K562 (cell line): ENCODE measurements at regions not wholly inside any gene's neighbourhood (a gene's known extent, or its start where the extent isn't known, plus 50 kb on each side); places are given as distances from the start of the nearest gene placed in this dataset.

ENCODE experiments used
- ATAC-seq: fragments of 200-7000 bp; cut with Tn5 transposase; 3 replicates; pipeline ENCODE4 v1.9.1; 2020; ENCODE audit warnings: moderate library complexity
- BruUV-seq: library from RNA; stranded (reverse); fragments of 400-500 nt; replicated peaks from 2 replicates; lab custom pipeline; 2021; lab: Mats Ljungman, UMichigan
- CTCF ChIA-PET: fragments of 300-600 bp; formaldehyde crosslinking; extraction: SDS; loops from one replicate; lab custom pipeline; 2021; ENCODE audit warnings: low intra/inter-chr PET ratio; lab: Yijun Ruan, JAX
- POLR2A ChIA-PET: fragments of 300-600, 350-650 bp; sonication (Branson Sonifier 250); formaldehyde crosslinking; extraction: SDS; loops from one replicate; lab custom pipeline; 2021; ENCODE audit warnings: antibody characterized with exemption, inconsistent platforms; lab: Yijun Ruan, JAX
- DNase-seq, 4 experiments: peaks; one replicate each; pipeline versions ENCODE4 v3.0.0 to v3.0.0-alpha.2; 2011 to 2018; ENCODE audit warnings: low spot score in 3 of 4, mixed read lengths in 3 of 4; ENCODE audit errors: extremely low read depth in 1 of 4
- FAIRE-seq: peaks from 2 replicates; lab custom pipeline; 2011; peaks lifted over from hg19 to GRCh38; lab: Jason Lieb, UNC
- H2AFZ ChIP-seq: 2 replicates; pipeline ENCODE4 v1.6.0; 2011; ENCODE audit warnings: low read depth, low read length, control low read depth, inconsistent platforms
- H3K27ac ChIP-seq: fragments of 200-600 bp; 3 replicates; pipeline ENCODE4 v1.8.0; 2011; ENCODE audit warnings: low read depth, mild to moderate bottlenecking, control low read depth, inconsistent platforms, low read length, moderate library complexity, mixed read lengths; ENCODE audit errors: extremely low read depth
- H3K27me3 ChIP-seq, 2 experiments: fragments of 300-600 bp in 1 of 2; 2 replicates in 1 of 2; 3 replicates in 1 of 2; pipeline versions ENCODE4 v1.6.0 to v1.8.0; 2011; ENCODE audit warnings: inconsistent platforms in 2 of 2, low read length in 2 of 2, mild to moderate bottlenecking in 1 of 2, mixed read lengths in 1 of 2, moderate library complexity in 1 of 2; ENCODE audit not compliant: control insufficient read depth in 2 of 2, insufficient read depth in 2 of 2
- H3K36me3 ChIP-seq: fragments of 300-600 bp; 3 replicates; pipeline ENCODE4 v1.8.0; 2011; ENCODE audit warnings: mild to moderate bottlenecking, low read length, inconsistent platforms; ENCODE audit not compliant: control insufficient read depth, insufficient read depth
- H3K4me1 ChIP-seq, 2 experiments: fragments of 200-600 bp in 1 of 2; replicated peaks in 1 of 2; 2 replicates in 1 of 2; 3 replicates in 1 of 2; pipeline versions ENCODE4 v1.5.1 to v1.8.0; 2011; ENCODE audit warnings: inconsistent platforms in 2 of 2, low read length in 2 of 2, mild to moderate bottlenecking in 1 of 2, mixed read lengths in 1 of 2, moderate library complexity in 1 of 2; ENCODE audit not compliant: control insufficient read depth in 2 of 2, insufficient read depth in 2 of 2
- H3K4me2 ChIP-seq: 2 replicates; pipeline ENCODE4 v1.6.1; 2011; ENCODE audit warnings: low read length, control low read depth, inconsistent platforms, mixed read lengths; ENCODE audit not compliant: insufficient read depth
- H3K4me3 ChIP-seq: fragments of 200-600 bp; sonication (generic), shearing (Covaris generic); 2 replicates; pipeline ENCODE4 v1.5.1; 2016; ENCODE audit warnings: control low read depth, inconsistent platforms
- H3K79me2 ChIP-seq: fragments of 200-600 bp; 3 replicates; pipeline ENCODE4 v1.8.0; 2011; ENCODE audit warnings: low read length, inconsistent platforms; ENCODE audit not compliant: control insufficient read depth, insufficient read depth
- H3K9ac ChIP-seq, 2 experiments: 2 replicates each; pipeline versions ENCODE4 v1.6.0 to v1.6.1; 2011; ENCODE audit warnings: low read depth in 2 of 2, low read length in 2 of 2, control low read depth in 1 of 2, inconsistent platforms in 1 of 2, mild to moderate bottlenecking in 1 of 2, mixed read lengths in 1 of 2; ENCODE audit not compliant: insufficient read depth in 1 of 2
- H3K9me1 ChIP-seq: one replicate; pipeline ENCODE4 v1.6.0; 2011; ENCODE audit warnings: inconsistent platforms, mild to moderate bottlenecking, low read length, moderate library complexity; ENCODE audit not compliant: control insufficient read depth, insufficient read depth
- H3K9me3 ChIP-seq: replicated peaks from 2 replicates; pipeline ENCODE4 v1.5.1; 2011; ENCODE audit warnings: low read depth, low read length, inconsistent platforms; ENCODE audit not compliant: control insufficient read depth, insufficient read depth
- H4K20me1 ChIP-seq: replicated peaks from 2 replicates; pipeline ENCODE4 v1.6.1; 2011; ENCODE audit warnings: low read length, inconsistent platforms, mixed read lengths; ENCODE audit not compliant: control insufficient read depth, insufficient read depth
- DNMT1 ChIP-seq: fragments of 450-650 bp; IDR thresholded peaks from 2 replicates; pipeline ENCODE4 v1.6.1; 2016; ENCODE audit warnings: antibody characterized with exemption, mild to moderate bottlenecking
- ESRRA ChIP-seq: fragments of 450-650 bp; IDR thresholded peaks from 2 replicates; pipeline ENCODE4 v1.6.1; 2014; ENCODE audit warnings: low read depth, mild to moderate bottlenecking, moderate library complexity, borderline replicate concordance
- HSF4 ChIP-seq: fragments of 250-450 bp; sonication (Bioruptor Pico); IDR thresholded peaks from 2 replicates; pipeline ENCODE4 v2.1.2; 2022; ENCODE audit warnings: mild to moderate bottlenecking, moderate library complexity, borderline replicate concordance
- KDM4B ChIP-seq, 2 experiments: fragments of 450-650 bp in 1 of 2; sonication (generic) in 1 of 2; IDR thresholded peaks; 2 replicates each; pipeline ENCODE4 v1.6.1; 2016 to 2017; ENCODE audit warnings: borderline replicate concordance in 2 of 2, antibody characterized with exemption in 1 of 2, low read depth in 1 of 2, mild to moderate bottlenecking in 1 of 2
- NR2C2 ChIP-seq, 2 experiments: fragments of 200-800 bp in 1 of 2; sonication (Bioruptor generic) in 1 of 2; sonication (generic) in 1 of 2; formaldehyde crosslinking in 1 of 2; IDR thresholded peaks; 2 replicates each; pipeline versions ENCODE4 v1.6.1 to v1.8.0; 2016 to 2022; ENCODE audit warnings: mild to moderate bottlenecking in 1 of 2, missing compliant biosample characterization in 1 of 2, missing genetic modification characterization in 1 of 2, missing genetic modification reagents in 1 of 2
- SMARCA5 ChIP-seq: fragments of 450-650 bp; IDR thresholded peaks from 2 replicates; pipeline ENCODE4 v1.6.1; 2016
- TAL1 ChIP-seq: fragments of 450-650 bp; IDR thresholded peaks from 2 replicates; pipeline ENCODE4 v1.6.1; 2016; ENCODE audit warnings: mild to moderate bottlenecking
- YBX1 ChIP-seq: fragments of 450-650 bp; IDR thresholded peaks from 2 replicates; pipeline ENCODE4 v1.7.1; 2016; ENCODE audit warnings: mild to moderate bottlenecking
- ZKSCAN1 ChIP-seq: fragments of 150-350 bp; IDR thresholded peaks from 2 replicates; pipeline ENCODE4 v1.6.1; 2016; ENCODE audit warnings: low read depth, low read length
- ZNF699 ChIP-seq: fragments of 250-450 bp; sonication (Bioruptor Pico); IDR thresholded peaks from 2 replicates; pipeline ENCODE4 v1.8.0; 2021; ENCODE audit warnings: mild to moderate bottlenecking, moderate library complexity; ENCODE audit not compliant: insufficient replicate concordance
- WGBS: fragments of 100-300 bp; shearing (Covaris generic); methylation state at CpG from one replicate; pipeline ENCODE4 v1.1.6; 2016; ENCODE audit warnings: low coverage, mixed read lengths; ENCODE audit not compliant: insufficient coverage; ENCODE audit errors: missing lambda C conversion rate; 5-methylcytosine and 5-hydroxymethylcytosine counted together
- in situ Hi-C: fragments of 300-500 bp; cut with MboI; formaldehyde crosslinking; loops from 4 replicates; pipeline ENCODE4 v1.15.0; 2018; ENCODE audit warnings: inconsistent platforms, mixed read lengths
- intact Hi-C: fragments of 100-400 bp; cut with micrococcal nuclease; formaldehyde crosslinking; loops from 2 replicates; pipeline ENCODE4 v1.14.2; 2022
- TF ChIP-seq, protein P1 (sequence below): fragments of 250-450 bp; sonication (Bioruptor Pico); IDR thresholded peaks from 2 replicates; pipeline ENCODE4 v1.9.0; 2021; ENCODE audit warnings: mild to moderate bottlenecking
- TF ChIP-seq, protein P2 (sequence below): fragments of 450-650 bp; IDR thresholded peaks from 2 replicates; pipeline ENCODE4 v1.6.1; 2017; ENCODE audit warnings: mild to moderate bottlenecking, moderate library complexity

DNA sequence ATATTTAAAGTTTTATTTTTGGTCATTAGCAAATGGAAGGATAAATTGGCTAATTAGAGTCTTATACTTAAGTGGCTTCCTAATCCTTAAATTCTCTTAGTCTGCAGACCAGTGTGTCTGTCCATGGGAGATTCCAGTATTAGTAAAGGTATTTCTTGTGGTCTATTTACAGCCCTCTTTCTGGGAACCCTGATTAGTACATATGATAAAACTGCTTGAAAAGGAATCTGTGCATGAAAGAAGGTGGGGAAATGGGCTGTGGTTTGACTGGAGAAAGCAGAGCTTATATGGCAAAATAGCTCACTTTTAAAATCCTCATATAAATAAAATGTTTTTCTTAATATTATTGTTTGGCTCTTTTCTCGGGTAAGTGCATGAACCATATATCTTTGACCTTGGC, 124.5 kb upstream of the RHOBTB1 start:
- FAIRE-seq (no peak), DNase-seq (no peak), ATAC-seq (no peak)
- Histone ChIP-seq H3K9ac (no peak overlapping the region), H3K27ac (no peak overlapping the region), H3K4me1 (no peaks in the 10 kb centered on the region), H4K20me1 (no peaks in the 10 kb centered on the region), H3K27me3 (no peaks in the 10 kb centered on the region; a peak in 1 of 5 replicates), H3K4me3 (no peak overlapping the region), H3K79me2 (no peaks in the 10 kb centered on the region), H3K4me2 (no peak overlapping the region), H3K36me3 (no peaks in the 10 kb centered on the region), H2AFZ (no peak overlapping the region), H3K9me3 (no peaks in the 10 kb centered on the region), H3K9me1 (no peaks in the 10 kb centered on the region)
- intact Hi-C loops (no loop called here), in situ Hi-C loops (no loop called here)
- TF ChIP-seq TAL1, result no peak
- no peak for TF ChIP-seq NR2C2 (CRISPR knock-in tag; IDR thresholded peaks at IDR 0.05)
- peak; percentile 28; the same call in 1 of the 2 replicates for TF ChIP-seq NR2C2 (tag; IDR thresholded peaks at IDR 0.05)
- POLR2A ChIA-PET, result no interaction called here
- no TSS peak for BruUV-seq
- 0% methylated on average over 1 of the region's 1 CpG for WGBS
- CTCF ChIA-PET, result no interaction called here

DNA sequence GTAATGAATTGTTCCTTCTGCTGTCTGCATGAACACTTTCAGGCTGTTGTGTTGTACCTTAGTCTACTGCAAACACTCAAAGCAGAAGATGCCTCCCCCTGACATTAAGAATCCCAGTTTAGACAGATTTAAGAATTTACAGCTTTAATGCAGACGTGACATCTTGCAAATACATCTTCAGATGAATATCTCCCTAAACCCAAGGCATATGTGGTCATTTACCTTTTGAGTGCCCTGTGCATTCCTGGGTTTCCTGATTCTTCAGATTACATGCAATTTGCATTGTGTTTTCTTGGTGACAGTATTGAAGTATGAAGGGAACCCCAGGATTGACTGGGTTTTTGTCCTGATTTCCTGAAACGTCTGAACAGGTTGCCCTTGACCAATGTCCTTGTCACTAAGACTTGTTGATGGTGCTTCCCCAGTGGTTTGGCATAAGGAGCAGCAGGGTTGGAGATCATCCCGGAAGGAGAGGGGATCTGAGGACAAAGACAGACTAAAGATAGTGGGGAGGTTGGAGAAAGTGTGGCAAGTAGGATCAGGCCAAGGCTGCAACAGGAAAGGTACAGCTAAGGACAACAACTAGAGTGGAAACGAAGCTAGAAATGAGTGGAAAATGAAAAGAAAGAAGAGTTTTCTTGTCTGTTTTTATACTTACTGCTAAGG, 123.8 kb upstream of the RHOBTB1 start:
- no peaks in the 10 kb centered on the region for H3K9me3 ChIP-seq
- no peaks in the 10 kb centered on the region; a peak in 1 of 5 replicates for H3K27me3 ChIP-seq
- BruUV-seq, result no TSS peak
- ATAC-seq (no peak), DNase-seq (no peak)
- CTCF ChIA-PET, result no interaction called here
- no peak overlapping the region for H3K4me2 ChIP-seq
- no peak overlapping the region for H3K27ac ChIP-seq
- H3K9ac ChIP-seq, result no peak overlapping the region
- POLR2A ChIA-PET, result interaction anchor here (0.9 kb wide), 1 partner anchor 10 kb away, joined by 3 read pairs; no protein-coding TSS in a partner anchor
- H4K20me1 ChIP-seq, result no peaks in the 10 kb centered on the region
- in situ Hi-C loops, result no loop called here
- H3K79me2 ChIP-seq, result no peaks in the 10 kb centered on the region
- no peak overlapping the region for H2AFZ ChIP-seq
- TF ChIP-seq SMARCA5 (no peak), KDM4B (IDR thresholded peaks at IDR 0.05; ENCODE audit: borderline replicate concordance in 2 of 2, low read depth in 1 of 2) (no peak), YBX1 (no peak), HSF4 (CRISPR knock-in tag) (no peak), ZNF699 (CRISPR knock-in tag) (no peak), ESRRA (no peak), DNMT1 (no peak), ZKSCAN1 (no peak)
- TF ChIP-seq, protein P1, sequence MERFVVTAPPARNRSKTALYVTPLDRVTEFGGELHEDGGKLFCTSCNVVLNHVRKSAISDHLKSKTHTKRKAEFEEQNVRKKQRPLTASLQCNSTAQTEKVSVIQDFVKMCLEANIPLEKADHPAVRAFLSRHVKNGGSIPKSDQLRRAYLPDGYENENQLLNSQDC, result no peak
- TF ChIP-seq, protein P2, sequence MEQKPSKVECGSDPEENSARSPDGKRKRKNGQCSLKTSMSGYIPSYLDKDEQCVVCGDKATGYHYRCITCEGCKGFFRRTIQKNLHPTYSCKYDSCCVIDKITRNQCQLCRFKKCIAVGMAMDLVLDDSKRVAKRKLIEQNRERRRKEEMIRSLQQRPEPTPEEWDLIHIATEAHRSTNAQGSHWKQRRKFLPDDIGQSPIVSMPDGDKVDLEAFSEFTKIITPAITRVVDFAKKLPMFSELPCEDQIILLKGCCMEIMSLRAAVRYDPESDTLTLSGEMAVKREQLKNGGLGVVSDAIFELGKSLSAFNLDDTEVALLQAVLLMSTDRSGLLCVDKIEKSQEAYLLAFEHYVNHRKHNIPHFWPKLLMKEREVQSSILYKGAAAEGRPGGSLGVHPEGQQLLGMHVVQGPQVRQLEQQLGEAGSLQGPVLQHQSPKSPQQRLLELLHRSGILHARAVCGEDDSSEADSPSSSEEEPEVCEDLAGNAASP, result no peak
- TF ChIP-seq, all 486 proteins: peak for 0
- FAIRE-seq, result no peak
- H3K9me1 ChIP-seq, result no peaks in the 10 kb centered on the region
- intact Hi-C loops, result no loop called here
- no peak overlapping the region for H3K4me3 ChIP-seq
- no peaks in the 10 kb centered on the region for H3K4me1 ChIP-seq
- no peaks in the 10 kb centered on the region for H3K36me3 ChIP-seq
- 1% methylated on average over 4 of the region's 4 CpGs for WGBS
